ENCODE measurements at regions not wholly inside any gene's neighbourhood (a gene's known extent, or its start where the extent isn't known, plus 50 kb on each side); places are given as distances from the start of the nearest gene placed in this dataset.

- TF ChIP-seq POLR2A (IDR thresholded peaks at IDR 0.05), result no peak
- TF ChIP-seq, protein P1, sequence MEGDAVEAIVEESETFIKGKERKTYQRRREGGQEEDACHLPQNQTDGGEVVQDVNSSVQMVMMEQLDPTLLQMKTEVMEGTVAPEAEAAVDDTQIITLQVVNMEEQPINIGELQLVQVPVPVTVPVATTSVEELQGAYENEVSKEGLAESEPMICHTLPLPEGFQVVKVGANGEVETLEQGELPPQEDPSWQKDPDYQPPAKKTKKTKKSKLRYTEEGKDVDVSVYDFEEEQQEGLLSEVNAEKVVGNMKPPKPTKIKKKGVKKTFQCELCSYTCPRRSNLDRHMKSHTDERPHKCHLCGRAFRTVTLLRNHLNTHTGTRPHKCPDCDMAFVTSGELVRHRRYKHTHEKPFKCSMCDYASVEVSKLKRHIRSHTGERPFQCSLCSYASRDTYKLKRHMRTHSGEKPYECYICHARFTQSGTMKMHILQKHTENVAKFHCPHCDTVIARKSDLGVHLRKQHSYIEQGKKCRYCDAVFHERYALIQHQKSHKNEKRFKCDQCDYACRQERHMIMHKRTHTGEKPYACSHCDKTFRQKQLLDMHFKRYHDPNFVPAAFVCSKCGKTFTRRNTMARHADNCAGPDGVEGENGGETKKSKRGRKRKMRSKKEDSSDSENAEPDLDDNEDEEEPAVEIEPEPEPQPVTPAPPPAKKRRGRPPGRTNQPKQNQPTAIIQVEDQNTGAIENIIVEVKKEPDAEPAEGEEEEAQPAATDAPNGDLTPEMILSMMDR (IDR thresholded peaks at IDR 0.05), result no peak
Observed at GRCh38 chr11:69397732-69398131, 83.7 kb upstream of the LINC01488 start.

Data from Peyer's patch (tissue), 4 donors.